Stimulated activated CD4-positive, alpha-beta T cell treated with anti-CD3 and anti-CD28 coated beads, TNF-alpha, amount 100 ng/mL, for 24 hours (primary cell): ENCODE measurements at regions not wholly inside any gene's neighbourhood (a gene's known extent, or its start where the extent isn't known, plus 50 kb on each side); places are given as distances from the start of the nearest gene placed in this dataset.
"Not testable (repeated sequence)": the region's sequence is repeated elsewhere in the genome, so short reads cannot be mapped to it uniquely, and the experiment has no call there.

ENCODE experiments used
- DNase-seq, 3 experiments: peaks; one replicate each; pipeline ENCODE4 v3.0.0-alpha.2; 2020; ENCODE audit warnings: low read depth in 3 of 3

- not testable (repeated sequence) for DNase-seq
Measured at GRCh38 chr20:30660982-30661381, 596.5 kb upstream of the DEFB115 start.

GRCh38 chr20:30668418-30668817 is 589.0 kb upstream of the DEFB115 start:
- DNase-seq: not testable (repeated sequence)

- not testable (repeated sequence) for DNase-seq
Measured at GRCh38 chr20:30669330-30670029, 588.0 kb upstream of the DEFB115 start.

- DNase-seq: not testable (repeated sequence)
Measured at GRCh38 chr20:30671120-30671519, 586.3 kb upstream of the DEFB115 start.

GRCh38 chr20:30675988-30676564 is 581.4 kb upstream of the DEFB115 start:
- DNase-seq: not testable (repeated sequence)

- not testable (repeated sequence) for DNase-seq
Measured at GRCh38 chr20:30682236-30682635, 575.2 kb upstream of the DEFB115 start.

GRCh38 chr20:30712861-30713260 is 544.6 kb upstream of the DEFB115 start:
- DNase-seq: not testable (repeated sequence)

GRCh38 chr20:30719415-30720199 is 537.9 kb upstream of the DEFB115 start:
- DNase-seq: not testable (repeated sequence)

GRCh38 chr20:30723511-30723910 is 534.0 kb upstream of the DEFB115 start:
- not testable (repeated sequence) for DNase-seq

- peak in 1 of 3 experiments; percentile 11 for DNase-seq
Measured at GRCh38 chr20:30723934-30724687, 533.4 kb upstream of the DEFB115 start.

- DNase-seq: not testable (repeated sequence)
Measured at GRCh38 chr20:30724688-30725074, 532.8 kb upstream of the DEFB115 start.

- DNase-seq: not testable (repeated sequence)
Measured at GRCh38 chr20:30725188-30725587, 532.3 kb upstream of the DEFB115 start.

GRCh38 chr20:30728271-30728885 is 529.1 kb upstream of the DEFB115 start:
- not testable (repeated sequence) for DNase-seq
